GM21367 (cell line): ENCODE measurements at regions not wholly inside any gene's neighbourhood (a gene's known extent, or its start where the extent isn't known, plus 50 kb on each side); places are given as distances from the start of the nearest gene placed in this dataset.
"Not testable (repeated sequence)": the region's sequence is repeated elsewhere in the genome, so short reads cannot be mapped to it uniquely, and the experiment has no call there.

Experiments used
- ATAC-seq: cut with Tn5 transposase; IDR thresholded peaks from one replicate; pipeline ENCODE4 v1.9.1; 2021; ENCODE audit not compliant: unreplicated experiment

- no peak for ATAC-seq
These were observed 208.6 kb downstream of the BLID start for GRCh38 chr11:121907379-121907778.

GRCh38 chr11:121904148-121904547 is 211.9 kb downstream of the BLID start:
- no peak for ATAC-seq

GRCh38 chr11:121901886-121902285 is 214.1 kb downstream of the BLID start:
- ATAC-seq = no peak

DNA sequence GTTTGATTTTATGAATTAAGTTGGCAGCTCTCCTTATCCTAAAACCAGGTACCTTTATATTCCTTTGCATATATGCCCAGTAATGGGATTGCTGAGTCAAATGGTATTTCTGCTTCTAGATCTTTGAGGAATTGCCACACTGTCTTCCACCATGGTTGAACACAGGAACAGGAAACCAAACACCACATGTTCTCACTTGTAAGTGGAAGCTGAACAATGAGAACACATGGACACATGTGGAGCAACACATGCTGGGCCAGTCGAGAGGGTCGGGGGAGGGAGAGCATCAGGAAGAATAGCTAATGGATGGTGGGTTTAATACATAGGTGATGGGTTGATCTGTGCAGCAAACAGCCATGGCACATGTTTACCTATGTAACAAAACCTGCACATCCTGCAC is 214.6 kb downstream of the BLID start:
- not testable (repeated sequence) for ATAC-seq

DNA sequence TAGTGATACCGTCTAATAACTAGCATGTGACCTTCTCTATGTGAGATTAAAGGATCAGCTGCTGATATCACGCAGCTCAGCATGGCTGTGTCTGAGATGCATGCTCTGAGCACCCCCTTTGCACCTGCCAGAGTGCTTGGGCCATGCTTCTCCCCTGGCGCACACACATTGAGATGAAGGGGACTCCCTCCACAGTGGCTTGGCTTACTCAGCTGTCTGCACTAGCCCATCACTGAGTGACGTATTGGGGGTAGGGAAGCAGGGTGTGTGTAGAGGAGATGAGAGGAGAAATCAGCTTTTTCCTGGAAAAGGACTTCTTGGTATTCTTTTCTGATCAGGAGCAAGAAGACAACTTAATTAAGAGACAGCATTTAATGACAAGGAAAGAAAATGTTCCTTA is 216.5 kb downstream of the BLID start:
- ATAC-seq = no peak

GRCh38 chr11:121898903-121899302 is 217.1 kb downstream of the BLID start:
- ATAC-seq = no peak

GRCh38 chr11:121895919-121896318 is 220.1 kb downstream of the BLID start:
- ATAC-seq = no peak

DNA sequence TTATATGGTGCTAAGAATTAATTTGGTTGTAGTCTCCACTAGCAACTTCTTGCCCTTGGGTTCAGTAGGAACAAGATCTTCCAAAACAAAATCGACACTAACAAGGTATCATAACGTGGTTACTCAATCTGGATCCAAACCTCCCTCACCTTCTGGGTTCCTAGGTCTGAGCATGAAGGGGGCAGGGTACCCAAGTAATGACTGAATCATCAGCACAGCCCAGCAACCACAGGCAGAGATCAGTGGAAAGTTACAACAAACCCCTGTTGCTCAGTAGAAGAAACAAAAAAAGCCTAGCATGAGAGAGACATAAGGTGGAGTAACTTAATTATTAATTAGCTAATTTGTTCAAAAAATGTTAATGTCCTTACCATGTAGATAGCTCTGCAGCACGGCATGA is 221.4 kb downstream of the BLID start:
- ATAC-seq = no peak

- ATAC-seq = no peak
These were observed 223.2 kb downstream of the BLID start for GRCh38 chr11:121892863-121893262.

DNA sequence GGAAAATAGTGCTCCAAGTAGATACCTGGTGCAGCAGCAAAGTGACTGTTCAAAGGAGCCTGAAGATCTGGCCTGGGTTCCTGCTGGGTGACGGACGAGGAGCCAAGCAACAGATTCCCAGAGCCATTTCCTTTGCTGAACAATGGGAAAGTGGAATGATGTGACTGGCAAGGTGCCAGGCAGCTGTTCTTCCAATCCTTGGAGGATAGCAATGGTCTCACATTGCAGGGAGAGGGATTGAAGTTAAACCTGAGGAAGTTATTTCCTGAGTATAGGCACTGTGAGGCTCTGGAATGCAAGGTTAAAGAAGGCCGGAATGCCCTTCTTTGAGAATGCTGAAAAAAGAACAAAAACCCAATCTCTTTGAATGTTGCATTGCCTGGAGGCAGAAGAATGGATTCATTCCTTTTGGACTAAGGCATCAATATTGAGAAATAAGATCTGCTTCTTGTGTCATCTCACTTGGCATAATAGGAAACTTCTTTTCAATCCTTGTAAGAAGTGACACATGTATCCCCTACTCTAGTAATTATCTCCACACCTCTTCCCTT is 223.8 kb downstream of the BLID start:
- ATAC-seq = no peak

GRCh38 chr11:121890946-121891515 is 225.0 kb downstream of the BLID start:
- ATAC-seq = no peak

DNA sequence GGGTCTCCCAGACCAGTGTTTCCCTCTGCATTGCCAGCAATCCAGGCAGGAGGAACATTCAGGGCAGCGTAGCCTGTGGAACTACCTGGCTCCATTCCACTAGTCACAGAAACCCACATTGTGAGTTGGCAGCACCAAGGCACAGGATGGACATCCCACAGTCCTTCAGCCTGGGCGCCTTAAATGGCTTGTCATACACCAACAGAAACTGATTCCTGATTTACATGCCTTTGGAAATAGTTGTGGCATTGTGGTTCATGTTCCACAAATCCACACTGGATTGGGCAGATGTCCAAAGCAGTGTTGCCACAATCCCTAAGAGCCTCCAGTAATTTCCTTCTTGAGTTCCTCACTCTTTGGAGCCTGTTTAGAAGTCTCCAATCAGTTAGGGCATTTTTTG is 225.6 kb downstream of the BLID start:
- ATAC-seq = no peak

GRCh38 chr11:121889931-121890330 is 226.1 kb downstream of the BLID start:
- no peak for ATAC-seq

DNA sequence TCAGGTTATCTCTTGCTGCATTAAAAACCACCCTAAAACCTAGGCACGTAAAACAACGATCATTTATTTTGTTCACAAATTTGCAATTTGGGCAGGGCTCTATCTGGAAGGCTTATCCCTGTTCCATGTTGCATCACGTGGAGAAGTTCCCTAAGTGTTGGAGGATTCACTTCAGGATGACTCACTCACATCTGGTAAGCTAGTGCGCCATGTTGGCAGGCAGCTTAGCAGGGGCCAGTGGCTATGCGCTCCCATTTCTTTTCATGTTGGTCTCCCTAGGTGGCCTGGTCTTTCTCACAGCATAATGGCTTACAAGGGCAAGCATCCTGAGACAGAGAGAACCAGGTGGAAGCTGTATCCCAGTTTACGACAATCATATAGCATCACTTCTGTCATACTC is 226.8 kb downstream of the BLID start:
- ATAC-seq = no peak

DNA sequence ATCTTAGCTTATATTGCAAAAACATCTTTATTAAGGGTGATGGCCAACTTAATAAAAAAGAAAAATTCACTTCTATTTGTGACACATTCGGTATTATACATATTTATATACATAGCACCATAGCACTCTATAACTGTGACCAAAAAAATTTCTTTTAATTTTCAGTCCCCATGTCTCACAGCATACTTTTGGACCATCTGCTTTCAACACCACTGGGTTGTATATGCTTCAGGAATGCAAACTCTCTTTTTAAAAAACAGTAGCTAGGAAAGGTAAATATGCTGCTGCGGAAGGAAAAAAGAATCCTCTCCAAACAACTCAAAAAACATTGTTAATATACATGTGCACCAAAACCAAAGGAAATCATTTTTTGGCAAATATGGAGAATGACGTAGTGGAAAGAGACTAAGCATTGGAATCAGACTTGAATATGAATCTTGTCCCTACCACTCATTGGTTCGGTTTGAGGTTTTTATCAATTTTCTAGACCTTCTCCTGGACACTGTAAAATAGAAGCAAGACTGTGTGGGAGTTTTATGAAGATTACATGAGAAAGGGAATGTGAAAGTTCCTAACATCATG is 227.9 kb downstream of the BLID start:
- ATAC-seq = no peak

DNA sequence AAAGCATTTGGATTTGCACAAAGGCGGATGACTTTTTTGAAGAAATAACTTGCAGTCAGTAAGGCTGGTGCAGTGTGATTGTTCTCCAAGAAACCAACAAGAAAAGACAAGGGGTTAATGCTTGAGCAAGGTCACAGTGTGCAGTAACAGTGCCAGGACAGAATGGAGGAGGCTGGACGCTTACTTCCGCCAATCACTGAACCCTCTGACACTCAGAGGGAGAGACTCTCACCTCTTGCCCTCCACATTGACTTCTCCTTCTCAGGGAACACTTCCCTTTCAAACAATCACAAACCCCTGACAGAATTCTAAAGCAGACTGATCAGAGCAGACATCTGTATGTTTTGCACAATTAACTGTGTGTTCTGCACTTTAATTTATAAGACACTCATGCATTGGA is 228.4 kb downstream of the BLID start:
- no peak for ATAC-seq

DNA sequence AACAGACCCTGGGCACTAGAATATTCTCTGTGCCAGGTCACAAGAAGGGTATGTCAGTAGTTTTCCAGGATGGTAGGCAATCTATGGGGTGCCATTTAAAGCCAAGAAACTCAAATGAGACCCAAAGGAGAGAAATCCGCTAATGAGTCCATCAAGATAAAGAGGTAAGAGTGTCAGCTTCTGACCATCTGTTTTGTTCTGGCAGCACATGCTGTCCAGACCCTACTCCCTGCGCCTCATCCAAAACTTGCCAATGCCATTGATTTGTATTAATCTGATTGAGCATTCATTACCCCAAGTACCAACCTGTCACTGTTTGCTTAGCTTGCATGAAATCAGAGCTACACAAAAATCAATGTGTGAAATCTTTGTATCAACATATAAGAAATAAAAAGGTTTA is 229.0 kb downstream of the BLID start:
- ATAC-seq = no peak

- ATAC-seq = no peak
These were observed 229.8 kb downstream of the BLID start for GRCh38 chr11:121886005-121886734.

DNA sequence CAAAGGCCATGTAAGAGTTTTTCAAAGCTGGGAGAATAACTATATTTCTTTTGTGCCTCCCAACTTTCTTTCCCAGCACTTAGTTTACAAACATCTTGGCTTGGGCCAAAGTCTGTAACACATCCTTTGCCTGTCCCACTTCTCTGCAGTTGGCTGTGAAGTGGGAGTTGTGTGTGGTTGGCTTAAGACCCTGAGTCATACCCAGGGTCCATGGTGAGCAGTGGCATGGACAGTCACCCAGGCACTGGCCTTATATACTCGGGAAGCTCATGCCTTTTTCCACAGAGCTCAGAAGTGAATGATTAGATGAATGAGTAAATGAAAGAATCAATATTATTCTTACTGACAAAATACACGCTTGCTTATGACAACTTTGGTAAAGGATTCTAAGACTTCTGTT is 231.4 kb downstream of the BLID start:
- no peak for ATAC-seq

GRCh38 chr11:121881806-121882205 is 234.2 kb downstream of the BLID start:
- ATAC-seq = no peak

GRCh38 chr11:121877152-121877551 is 238.9 kb downstream of the BLID start:
- no peak for ATAC-seq

DNA sequence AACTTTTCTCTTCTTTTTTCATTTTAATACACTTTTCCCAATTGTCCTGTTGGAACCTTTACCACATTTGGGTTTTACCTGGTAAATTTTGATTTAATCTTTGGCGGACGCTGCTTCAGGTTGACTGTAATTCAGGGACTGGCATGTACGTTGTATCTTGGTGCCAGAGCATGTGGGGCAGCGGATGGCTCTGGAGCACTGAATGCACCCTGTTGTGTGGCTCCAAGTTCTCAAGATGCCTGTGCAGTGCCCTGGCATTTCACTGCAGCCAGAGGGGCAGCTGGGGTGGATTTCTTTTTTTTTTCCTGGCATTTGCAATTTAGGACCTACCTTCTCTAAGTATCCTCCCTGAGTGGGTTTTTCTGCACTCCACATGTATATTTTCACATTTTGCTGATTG is 242.2 kb downstream of the BLID start:
- no peak for ATAC-seq
